NCI-H345 (cell line): ENCODE measurements at regions not wholly inside any gene's neighbourhood (a gene's known extent, or its start where the extent isn't known, plus 50 kb on each side); places are given as distances from the start of the nearest gene placed in this dataset.
"Not testable (repeated sequence)": the region's sequence is repeated elsewhere in the genome, so short reads cannot be mapped to it uniquely, and the experiment has no call there.

Experiments
- DNase-seq: peaks from one replicate; lab custom pipeline; 2025; lab: John Stamatoyannopoulos, UW

GRCh38 chr7:152541892-152542291 lies 106.1 kb upstream of the KMT2C start:
- no peak for DNase-seq

- not testable (repeated sequence) for DNase-seq
These were observed 103.3 kb upstream of the KMT2C start for GRCh38 chr7:152539190-152539495.

- not testable (repeated sequence) for DNase-seq
These were observed 102.8 kb upstream of the KMT2C start for GRCh38 chr7:152538346-152539189.

GRCh38 chr7:152537639-152538038 lies 101.8 kb upstream of the KMT2C start:
- DNase-seq = no peak

- no peak for DNase-seq
These were observed 92.8 kb upstream of the KMT2C start for GRCh38 chr7:152528612-152529011.

- DNase-seq = no peak
These were observed 91.8 kb upstream of the KMT2C start for GRCh38 chr7:152527610-152528032.

- no peak for DNase-seq
These were observed 88.1 kb upstream of the KMT2C start for GRCh38 chr7:152523916-152524315.

GRCh38 chr7:152522571-152523067 lies 86.8 kb upstream of the KMT2C start:
- peak; percentile 60 for DNase-seq

GRCh38 chr7:152521420-152522337 lies 85.9 kb upstream of the KMT2C start:
- DNase-seq = no peak

- DNase-seq = no peak
These were observed 85.1 kb upstream of the KMT2C start for GRCh38 chr7:152520861-152521302.

GRCh38 chr7:152519290-152519689 lies 83.5 kb upstream of the KMT2C start:
- no peak for DNase-seq

- DNase-seq = no peak
These were observed 80.4 kb upstream of the KMT2C start for GRCh38 chr7:152516216-152516615.

GRCh38 chr7:152515266-152515950 lies 79.6 kb upstream of the KMT2C start:
- not testable (repeated sequence) for DNase-seq

GRCh38 chr7:152514771-152515105 lies 78.9 kb upstream of the KMT2C start:
- DNase-seq = no peak

- no peak for DNase-seq
These were observed 78.3 kb upstream of the KMT2C start for GRCh38 chr7:152513861-152514770.

GRCh38 chr7:152512706-152513105 lies 76.9 kb upstream of the KMT2C start:
- DNase-seq = no peak

- DNase-seq = no peak
These were observed 75.9 kb upstream of the KMT2C start for GRCh38 chr7:152511736-152512135.

GRCh38 chr7:152508701-152509100 lies 72.9 kb upstream of the KMT2C start:
- DNase-seq = no peak

- DNase-seq = no peak
These were observed 69.8 kb upstream of the KMT2C start for GRCh38 chr7:152505606-152506005.

- no peak for DNase-seq
These were observed 69.0 kb upstream of the KMT2C start for GRCh38 chr7:152504816-152505215.

- no peak for DNase-seq
These were observed 68.6 kb upstream of the KMT2C start for GRCh38 chr7:152504367-152504766.
